22Rv1 (cell line): ENCODE measurements at regions not wholly inside any gene's neighbourhood (a gene's known extent, or its start where the extent isn't known, plus 50 kb on each side); places are given as distances from the start of the nearest gene placed in this dataset.

Experiments used
- ZFX ChIP-seq: fragments of 450-650 bp; IDR thresholded peaks from 2 replicates; pipeline ENCODE4 v1.6.1; 2017; ENCODE audit warnings: antibody characterized with exemption, borderline replicate concordance
- TF ChIP-seq, protein P1 (sequence below): fragments of 450-650 bp; IDR thresholded peaks from 2 replicates; pipeline ENCODE4 v1.5.1; 2017; ENCODE audit warnings: mild to moderate bottlenecking

DNA sequence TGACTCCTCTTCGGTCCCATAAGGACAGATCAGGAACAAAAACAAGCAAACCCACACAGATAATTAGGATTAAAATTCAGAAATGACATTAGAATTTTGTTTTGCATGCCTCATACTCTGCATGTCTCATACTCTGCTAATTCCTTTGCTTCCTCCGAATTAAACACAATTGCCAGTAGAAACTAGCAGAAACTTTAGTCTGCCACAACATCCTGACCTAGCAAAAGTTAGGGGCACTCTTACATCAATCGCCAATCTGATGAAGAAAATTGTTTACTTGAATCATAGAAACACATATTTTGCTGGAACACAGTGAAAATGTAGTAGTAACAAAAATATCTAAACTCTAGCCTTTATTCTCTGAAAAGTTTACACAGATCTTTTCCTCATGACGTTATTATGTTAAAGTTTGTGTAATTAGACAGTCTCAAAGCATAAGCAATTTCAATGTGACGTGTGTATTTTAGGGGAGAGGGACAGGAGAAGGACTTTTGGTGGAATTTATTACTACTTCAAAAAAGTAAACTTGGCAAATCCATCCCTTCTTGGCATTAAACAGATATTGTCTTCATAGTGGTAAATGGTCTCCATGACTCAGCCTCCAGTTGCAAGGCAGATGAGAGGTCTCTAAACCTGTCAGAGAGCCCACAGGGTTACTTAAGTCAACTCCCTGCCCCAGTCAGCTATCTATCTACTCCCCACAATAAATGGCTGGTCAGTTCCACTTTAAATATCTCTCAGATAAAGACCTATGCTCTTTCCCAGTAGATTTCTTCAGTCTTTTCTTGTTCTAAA is 249.8 kb upstream of the UBASH3B start:
- TF ChIP-seq, protein P1, sequence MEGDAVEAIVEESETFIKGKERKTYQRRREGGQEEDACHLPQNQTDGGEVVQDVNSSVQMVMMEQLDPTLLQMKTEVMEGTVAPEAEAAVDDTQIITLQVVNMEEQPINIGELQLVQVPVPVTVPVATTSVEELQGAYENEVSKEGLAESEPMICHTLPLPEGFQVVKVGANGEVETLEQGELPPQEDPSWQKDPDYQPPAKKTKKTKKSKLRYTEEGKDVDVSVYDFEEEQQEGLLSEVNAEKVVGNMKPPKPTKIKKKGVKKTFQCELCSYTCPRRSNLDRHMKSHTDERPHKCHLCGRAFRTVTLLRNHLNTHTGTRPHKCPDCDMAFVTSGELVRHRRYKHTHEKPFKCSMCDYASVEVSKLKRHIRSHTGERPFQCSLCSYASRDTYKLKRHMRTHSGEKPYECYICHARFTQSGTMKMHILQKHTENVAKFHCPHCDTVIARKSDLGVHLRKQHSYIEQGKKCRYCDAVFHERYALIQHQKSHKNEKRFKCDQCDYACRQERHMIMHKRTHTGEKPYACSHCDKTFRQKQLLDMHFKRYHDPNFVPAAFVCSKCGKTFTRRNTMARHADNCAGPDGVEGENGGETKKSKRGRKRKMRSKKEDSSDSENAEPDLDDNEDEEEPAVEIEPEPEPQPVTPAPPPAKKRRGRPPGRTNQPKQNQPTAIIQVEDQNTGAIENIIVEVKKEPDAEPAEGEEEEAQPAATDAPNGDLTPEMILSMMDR: no peak
- TF ChIP-seq ZFX: no peak
